Esophagus muscularis mucosa (tissue), 4 donors: ENCODE measurements at regions not wholly inside any gene's neighbourhood (a gene's known extent, or its start where the extent isn't known, plus 50 kb on each side); places are given as distances from the start of the nearest gene placed in this dataset.

Experiments used
- CTCF ChIP-seq, 3 experiments: fragments of 200-600 bp in 2 of 3; fragments of 450-650 bp in 1 of 3; sonication (generic) in 2 of 3; IDR thresholded peaks; one replicate each; pipeline ENCODE4 v1.5.1; 2017 to 2019; ENCODE audit warnings: antibody characterized with exemption in 3 of 3, mild to moderate bottlenecking in 2 of 3, moderate library complexity in 1 of 3
- EP300 ChIP-seq: sonication (generic); formaldehyde crosslinking; IDR thresholded peaks from one replicate; pipeline ENCODE4 v1.6.1; 2017; ENCODE audit warnings: antibody characterized with exemption
- POLR2A ChIP-seq: fragments of 450-650 bp; IDR thresholded peaks from one replicate; pipeline ENCODE4 v1.6.1; 2017; ENCODE audit warnings: antibody characterized with exemption, moderate library complexity, mild to moderate bottlenecking, low read depth
- POLR2AphosphoS5 ChIP-seq, 2 donors: sonication (generic); formaldehyde crosslinking; IDR thresholded peaks; one replicate each; pipeline ENCODE4 v1.6.1; 2017; ENCODE audit warnings: antibody characterized with exemption in 2 of 2

GRCh38 chr4:124183926-124184325, 528.6 kb downstream of the ANKRD50 start:
- no peak for TF ChIP-seq EP300
- no peak for TF ChIP-seq CTCF (IDR thresholded peaks at IDR 0.05)
- TF ChIP-seq POLR2AphosphoS5 (IDR thresholded peaks at IDR 0.05): no peak
- no peak for TF ChIP-seq POLR2A
